GM12864 (cell line): ENCODE measurements at regions not wholly inside any gene's neighbourhood (a gene's known extent, or its start where the extent isn't known, plus 50 kb on each side); places are given as distances from the start of the nearest gene placed in this dataset.
"Not testable (repeated sequence)": the region's sequence is repeated elsewhere in the genome, so short reads cannot be mapped to it uniquely, and the experiment has no call there.

Source experiments
- DNase-seq: peaks from one replicate; pipeline ENCODE4 v3.0.0-alpha.2; 2011; ENCODE audit warnings: low read depth
- H3K4me3 ChIP-seq: 2 replicates; pipeline ENCODE4 v1.5.1; 2011; ENCODE audit warnings: mild to moderate bottlenecking, low read depth, low read length, control low read depth
- CTCF ChIP-seq: IDR thresholded peaks from 2 replicates; pipeline ENCODE4 v1.5.1; 2011; ENCODE audit warnings: low read depth, mild to moderate bottlenecking, moderate library complexity, low read length, control low read depth, inconsistent platforms; ENCODE audit errors: missing control alignments

- H3K4me3 ChIP-seq: no peak overlapping the region
- no peak for TF ChIP-seq CTCF
- no peak for DNase-seq
These were observed 703.7 kb downstream of the TMEM121 start for GRCh38 chr14:106230071-106230470.

- not testable (repeated sequence) for H3K4me3 ChIP-seq, DNase-seq
These were observed 706.8 kb downstream of the TMEM121 start for GRCh38 chr14:106233191-106233590.

- H3K4me3 ChIP-seq, DNase-seq: not testable (repeated sequence)
- peak; percentile 37 for TF ChIP-seq CTCF
These were observed 708.3 kb downstream of the TMEM121 start for GRCh38 chr14:106234525-106235254.

- DNase-seq: no peak
- H3K4me3 ChIP-seq: no peak overlapping the region
- TF ChIP-seq CTCF: no peak
These were observed 709.2 kb downstream of the TMEM121 start for GRCh38 chr14:106235356-106236159.

- no peak overlapping the region for H3K4me3 ChIP-seq
- no peak for DNase-seq
- TF ChIP-seq CTCF: no peak
These were observed 722.2 kb downstream of the TMEM121 start for GRCh38 chr14:106248321-106249192.

GRCh38 chr14:106253995-106254394, 727.6 kb downstream of the TMEM121 start:
- not testable (repeated sequence) for DNase-seq, H3K4me3 ChIP-seq

- DNase-seq: not testable (repeated sequence)
These were observed 731.2 kb downstream of the TMEM121 start for GRCh38 chr14:106257569-106257994.

More at GRCh38 chr14:106257569-106257994, 731.2 kb downstream of the TMEM121 start:
- peak; percentile 53 for TF ChIP-seq CTCF
- H3K4me3 ChIP-seq: not testable (repeated sequence)
